ENCODE measurements at regions not wholly inside any gene's neighbourhood (a gene's known extent, or its start where the extent isn't known, plus 50 kb on each side); places are given as distances from the start of the nearest gene placed in this dataset.

DNA sequence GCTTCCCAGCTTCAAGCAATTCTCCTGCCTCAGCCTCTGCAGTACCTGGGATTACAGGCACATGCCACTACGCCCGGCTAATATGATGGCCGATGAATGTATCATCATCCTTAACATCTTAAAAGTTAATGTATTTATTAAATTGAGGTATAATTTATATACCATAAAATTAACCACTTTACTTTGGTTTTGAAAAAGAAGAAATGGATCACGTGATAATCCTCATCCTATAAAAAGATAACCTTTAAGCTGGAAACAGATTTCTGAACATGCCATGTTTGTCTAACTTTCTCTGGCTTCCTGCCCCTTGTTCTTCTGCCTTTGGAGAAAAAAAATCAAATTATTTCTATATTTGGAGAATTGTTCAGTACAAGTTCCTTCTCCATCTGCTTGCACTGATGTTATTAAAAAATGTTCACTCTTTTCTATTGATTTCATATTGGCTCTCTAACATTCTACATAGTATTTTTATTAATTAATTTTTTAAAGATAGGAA is 57.0 kb upstream of the ACTR3 start:
- no peaks in the 10 kb centered on the region for H3K9me3 ChIP-seq (ENCODE audit: low read depth)

GRCh38 chr2:113831161-113831560 is 58.7 kb upstream of the ACTR3 start:
- no peaks in the 10 kb centered on the region for H3K36me3 Mint-ChIP-seq
- Histone ChIP-seq H2AFZ (replicated peaks) (peak overlapping the region; percentile 69), H4K20me1 (ENCODE audit: low read depth) (no peaks in the 10 kb centered on the region), H3K4me1 (peaks cover 10% of the 10 kb centered on the region), H3K79me2 (ENCODE audit: low read depth) (no peaks in the 10 kb centered on the region), H3K4me2 (no peak overlapping the region), H3K27ac (no peak overlapping the region), H3K4me3 (no peak overlapping the region), H3K9me3 (ENCODE audit: low read depth) (no peaks in the 10 kb centered on the region), H3F3A (ENCODE audit: low read depth) (peaks cover 8% of the 10 kb centered on the region), H3K27me3 (no peaks in the 10 kb centered on the region), H3K9ac (no peak overlapping the region), H3K36me3 (no peaks in the 10 kb centered on the region)
- TF ChIP-seq EZH2phosphoT487 (IDR thresholded peaks at IDR 0.05), result no peak
- no peak for TF ChIP-seq CTCF (IDR thresholded peaks at IDR 0.05)
- no peak for TF ChIP-seq EZH2 (IDR thresholded peaks at IDR 0.05)
- no peak overlapping the region for H3K4me3 Mint-ChIP-seq
- peaks cover 19% of the 10 kb centered on the region for H3K4me1 Mint-ChIP-seq
- DNase-seq (ENCODE audit: low spot score), result no peak
- peaks cover 4% of the 10 kb centered on the region for H3K9me3 Mint-ChIP-seq
- peaks cover 3% of the 10 kb centered on the region for H3K27me3 Mint-ChIP-seq (ENCODE audit: insufficient read depth, low read depth)
- no peak overlapping the region for H3K27ac Mint-ChIP-seq

More for the DNA sequence above, 57.0 kb upstream of the ACTR3 start:
- no peak overlapping the region for H3K4me2 ChIP-seq
- Mint-ChIP-seq H3K27me3 (ENCODE audit: insufficient read depth, low read depth) (no peaks in the 10 kb centered on the region), H3K27ac (no peak overlapping the region), H3K4me3 (no peak overlapping the region), H3K9me3 (peaks cover under 1% of the 10 kb centered on the region), H3K4me1 (peaks cover 4% of the 10 kb centered on the region), H3K36me3 (no peaks in the 10 kb centered on the region)
- no peaks in the 10 kb centered on the region for H3K4me1 ChIP-seq
- H3K9ac ChIP-seq, result no peak overlapping the region
- H3K79me2 ChIP-seq (ENCODE audit: low read depth), result no peaks in the 10 kb centered on the region
- H3K36me3 ChIP-seq, result no peaks in the 10 kb centered on the region
- peaks cover 8% of the 10 kb centered on the region for H3F3A ChIP-seq (ENCODE audit: low read depth)
- no peaks in the 10 kb centered on the region for H3K27me3 ChIP-seq
- no peak overlapping the region for H3K4me3 ChIP-seq
- H4K20me1 ChIP-seq (ENCODE audit: low read depth), result no peaks in the 10 kb centered on the region
- H3K27ac ChIP-seq, result no peak overlapping the region
- no peak for DNase-seq (ENCODE audit: low spot score)
- H2AFZ ChIP-seq (replicated peaks), result no peak overlapping the region
- TF ChIP-seq CTCF (IDR thresholded peaks at IDR 0.05), result no peak
- no peak for TF ChIP-seq EZH2phosphoT487 (IDR thresholded peaks at IDR 0.05)
- no peak for TF ChIP-seq EZH2 (IDR thresholded peaks at IDR 0.05)

- no peak overlapping the region for H3K4me3 Mint-ChIP-seq
- Histone ChIP-seq H3K9me3 (ENCODE audit: low read depth) (no peaks in the 10 kb centered on the region), H3K9ac (no peak overlapping the region), H3K27ac (no peak overlapping the region), H3K4me3 (no peak overlapping the region), H3K79me2 (ENCODE audit: low read depth) (no peaks in the 10 kb centered on the region), H4K20me1 (ENCODE audit: low read depth) (no peaks in the 10 kb centered on the region), H3F3A (ENCODE audit: low read depth) (peaks cover 8% of the 10 kb centered on the region), H3K4me1 (peaks cover 12% of the 10 kb centered on the region), H2AFZ (replicated peaks) (no peak overlapping the region), H3K36me3 (no peaks in the 10 kb centered on the region), H3K27me3 (no peaks in the 10 kb centered on the region), H3K4me2 (no peak overlapping the region)
- H3K27ac Mint-ChIP-seq, result no peak overlapping the region
- no peaks in the 10 kb centered on the region for H3K36me3 Mint-ChIP-seq
- H3K4me1 Mint-ChIP-seq, result peaks cover 27% of the 10 kb centered on the region
- H3K27me3 Mint-ChIP-seq (ENCODE audit: insufficient read depth, low read depth), result peaks cover 3% of the 10 kb centered on the region
- TF ChIP-seq CTCF (IDR thresholded peaks at IDR 0.05) (no peak), EZH2 (IDR thresholded peaks at IDR 0.05) (no peak), EZH2phosphoT487 (IDR thresholded peaks at IDR 0.05) (no peak)
- DNase-seq (ENCODE audit: low spot score), result no peak
- peaks cover 4% of the 10 kb centered on the region for H3K9me3 Mint-ChIP-seq
These were observed 60.1 kb upstream of the ACTR3 start for GRCh38 chr2:113829761-113830160.
